ENCODE measurements at regions not wholly inside any gene's neighbourhood (a gene's known extent, or its start where the extent isn't known, plus 50 kb on each side); places are given as distances from the start of the nearest gene placed in this dataset.
"Not testable (repeated sequence)": the region's sequence is repeated elsewhere in the genome, so short reads cannot be mapped to it uniquely, and the experiment has no call there.

DNA sequence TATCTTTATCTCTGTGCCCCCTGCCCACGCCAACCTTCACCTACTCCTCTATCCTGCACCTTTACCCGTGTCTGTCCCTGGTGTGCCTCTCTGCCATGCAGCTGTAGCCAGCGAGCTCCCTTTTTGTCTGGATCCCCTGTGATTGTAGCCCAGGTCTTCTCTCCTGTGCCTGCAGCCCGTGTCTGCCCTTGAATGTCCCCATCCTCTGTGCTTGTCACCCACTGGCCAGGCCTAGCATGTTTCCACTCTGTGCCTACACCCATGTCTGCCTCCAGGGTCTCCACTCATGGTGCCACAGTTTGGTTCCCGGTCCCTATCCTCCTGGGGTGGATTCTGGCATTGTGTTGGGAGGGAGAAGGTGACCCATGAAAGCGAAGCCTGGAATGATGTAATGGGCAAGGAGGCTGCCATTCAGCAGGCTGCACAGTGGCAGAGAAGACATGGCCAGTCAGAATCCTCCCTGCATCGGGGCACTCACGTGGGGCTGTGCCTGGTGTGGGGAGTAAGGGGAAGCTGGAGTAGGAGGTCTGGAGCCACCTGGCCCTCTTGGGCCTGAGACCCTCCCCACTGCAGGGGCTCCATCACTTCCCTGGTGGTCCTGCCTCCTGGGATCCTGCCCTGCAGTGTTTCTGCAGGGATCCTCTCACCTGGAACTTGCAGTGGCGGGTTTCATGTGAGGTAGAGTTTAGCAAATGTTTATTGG lies 101.0 kb downstream of the GOSR1 start:
- TF ChIP-seq, protein P1, sequence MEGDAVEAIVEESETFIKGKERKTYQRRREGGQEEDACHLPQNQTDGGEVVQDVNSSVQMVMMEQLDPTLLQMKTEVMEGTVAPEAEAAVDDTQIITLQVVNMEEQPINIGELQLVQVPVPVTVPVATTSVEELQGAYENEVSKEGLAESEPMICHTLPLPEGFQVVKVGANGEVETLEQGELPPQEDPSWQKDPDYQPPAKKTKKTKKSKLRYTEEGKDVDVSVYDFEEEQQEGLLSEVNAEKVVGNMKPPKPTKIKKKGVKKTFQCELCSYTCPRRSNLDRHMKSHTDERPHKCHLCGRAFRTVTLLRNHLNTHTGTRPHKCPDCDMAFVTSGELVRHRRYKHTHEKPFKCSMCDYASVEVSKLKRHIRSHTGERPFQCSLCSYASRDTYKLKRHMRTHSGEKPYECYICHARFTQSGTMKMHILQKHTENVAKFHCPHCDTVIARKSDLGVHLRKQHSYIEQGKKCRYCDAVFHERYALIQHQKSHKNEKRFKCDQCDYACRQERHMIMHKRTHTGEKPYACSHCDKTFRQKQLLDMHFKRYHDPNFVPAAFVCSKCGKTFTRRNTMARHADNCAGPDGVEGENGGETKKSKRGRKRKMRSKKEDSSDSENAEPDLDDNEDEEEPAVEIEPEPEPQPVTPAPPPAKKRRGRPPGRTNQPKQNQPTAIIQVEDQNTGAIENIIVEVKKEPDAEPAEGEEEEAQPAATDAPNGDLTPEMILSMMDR (IDR thresholded peaks at IDR 0.05) = not testable (repeated sequence)
- not testable (repeated sequence) for TF ChIP-seq POLR2A (IDR thresholded peaks at IDR 0.05)

Measured in lower leg skin (tissue), 3 donors.